ENCODE measurements at regions not wholly inside any gene's neighbourhood (a gene's known extent, or its start where the extent isn't known, plus 50 kb on each side); places are given as distances from the start of the nearest gene placed in this dataset.

- no peak for TF ChIP-seq CTCF (IDR thresholded peaks at IDR 0.05; ENCODE audit: low read depth, low read length)
- H3K27me3 ChIP-seq: no peaks in the 10 kb centered on the region
- H3K9me3 ChIP-seq (ENCODE audit: low read depth): peaks cover 2% of the 10 kb centered on the region
- DNase-seq (ENCODE audit: low read depth in 1 of 2, low spot score in 1 of 2): no peak
- H3K27ac ChIP-seq: no peak overlapping the region
- no peak overlapping the region for H3K4me3 ChIP-seq
- H3K4me1 ChIP-seq (ENCODE audit: low read depth): no peaks in the 10 kb centered on the region
- no peaks in the 10 kb centered on the region for H3K36me3 ChIP-seq
Measured at GRCh38 chr10:109433434-109433833, 489.9 kb downstream of the XPNPEP1 start.

DNA sequence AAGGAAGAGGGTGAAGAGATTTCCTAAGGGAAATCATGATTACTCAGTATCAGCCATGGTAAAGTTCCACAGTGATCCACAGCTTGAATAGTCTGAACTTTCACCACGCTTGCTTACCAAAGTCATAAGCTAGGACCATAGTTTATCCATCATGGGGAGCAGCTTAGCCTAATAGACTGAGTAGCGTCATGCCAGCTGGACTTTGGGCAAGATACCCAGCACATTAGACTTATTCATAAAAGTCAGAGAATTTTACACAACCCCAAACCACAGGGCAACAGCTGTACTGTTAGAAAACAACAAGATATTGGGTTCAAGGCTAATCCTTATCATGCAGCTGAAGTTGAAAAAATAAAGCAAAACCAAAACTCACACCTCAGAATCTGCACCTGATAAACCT lies 491.0 kb downstream of the XPNPEP1 start:
- Histone ChIP-seq H3K4me1 (ENCODE audit: low read depth) (no peaks in the 10 kb centered on the region), H3K9me3 (ENCODE audit: low read depth) (peaks cover 2% of the 10 kb centered on the region), H3K27ac (no peak overlapping the region), H3K36me3 (no peaks in the 10 kb centered on the region), H3K4me3 (no peak overlapping the region), H3K27me3 (no peaks in the 10 kb centered on the region)
- no peak for DNase-seq (ENCODE audit: low read depth in 1 of 2, low spot score in 1 of 2)
- no peak for TF ChIP-seq CTCF (IDR thresholded peaks at IDR 0.05; ENCODE audit: low read depth, low read length)

- Histone ChIP-seq H3K4me1 (ENCODE audit: low read depth) (no peaks in the 10 kb centered on the region), H3K4me3 (no peak overlapping the region), H3K36me3 (no peaks in the 10 kb centered on the region), H3K9me3 (ENCODE audit: low read depth) (peaks cover 2% of the 10 kb centered on the region), H3K27ac (no peak overlapping the region), H3K27me3 (no peaks in the 10 kb centered on the region)
- TF ChIP-seq CTCF (IDR thresholded peaks at IDR 0.05; ENCODE audit: low read depth, low read length): no peak
- DNase-seq (ENCODE audit: low read depth in 1 of 2, low spot score in 1 of 2): no peak
Measured at GRCh38 chr10:109430799-109431198, 492.5 kb downstream of the XPNPEP1 start.

- H3K4me3 ChIP-seq: no peak overlapping the region
- no peak for TF ChIP-seq CTCF (IDR thresholded peaks at IDR 0.05; ENCODE audit: low read depth, low read length)
- peaks cover 3% of the 10 kb centered on the region for H3K9me3 ChIP-seq (ENCODE audit: low read depth)
- H3K27me3 ChIP-seq: no peaks in the 10 kb centered on the region
- DNase-seq (ENCODE audit: low read depth in 1 of 2, low spot score in 1 of 2): peak in 1 of 2 donors; percentile 1
- H3K27ac ChIP-seq: no peak overlapping the region
- H3K36me3 ChIP-seq: no peaks in the 10 kb centered on the region
- H3K4me1 ChIP-seq (ENCODE audit: low read depth): no peaks in the 10 kb centered on the region
Measured at GRCh38 chr10:109430043-109430760, 493.1 kb downstream of the XPNPEP1 start.

DNA sequence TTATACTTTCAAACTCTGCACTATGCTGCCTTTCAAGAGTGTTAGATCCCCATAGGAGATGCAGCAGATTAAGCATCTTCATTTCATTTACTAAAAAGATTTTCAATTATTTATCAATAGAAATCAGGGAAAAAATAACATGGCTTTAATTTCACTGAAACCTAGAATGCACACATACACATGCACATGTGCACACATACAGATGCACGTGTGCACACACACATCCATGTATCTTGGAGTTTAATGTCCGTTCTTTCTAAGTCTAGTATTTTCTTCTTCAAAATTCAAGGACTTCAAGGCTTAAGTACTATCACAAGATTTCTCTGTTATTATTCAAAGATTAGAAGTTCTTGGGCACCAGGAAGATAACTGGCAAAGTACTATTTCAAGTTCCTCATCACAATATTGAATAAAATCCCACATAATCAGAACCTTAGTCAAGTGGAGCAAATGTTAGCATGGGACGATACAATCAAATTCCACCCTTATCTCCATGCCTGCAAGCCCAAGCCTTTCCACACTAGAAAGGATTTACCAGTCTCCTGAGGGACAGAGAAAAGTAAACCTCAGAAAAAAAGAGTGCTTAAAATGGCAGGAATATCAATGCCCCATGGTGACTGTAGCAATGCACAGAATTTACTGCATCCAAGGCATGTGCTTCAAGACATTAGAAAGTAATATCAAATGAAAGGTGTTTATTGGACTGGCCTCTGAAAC lies 494.4 kb downstream of the XPNPEP1 start:
- TF ChIP-seq CTCF (IDR thresholded peaks at IDR 0.05; ENCODE audit: low read depth, low read length): no peak
- Histone ChIP-seq H3K9me3 (ENCODE audit: low read depth) (peaks cover 7% of the 10 kb centered on the region), H3K27ac (no peak overlapping the region), H3K4me3 (no peak overlapping the region), H3K36me3 (no peaks in the 10 kb centered on the region), H3K4me1 (ENCODE audit: low read depth) (no peaks in the 10 kb centered on the region), H3K27me3 (no peaks in the 10 kb centered on the region)
- DNase-seq (ENCODE audit: low read depth in 1 of 2, low spot score in 1 of 2): no peak
